Sigmoid colon (tissue), 6 donors: ENCODE measurements at regions not wholly inside any gene's neighbourhood (a gene's known extent, or its start where the extent isn't known, plus 50 kb on each side); places are given as distances from the start of the nearest gene placed in this dataset.

Source experiments
- DNase-seq: peaks from one replicate; pipeline ENCODE4 v3.0.0-alpha.2; 2019
- H3K27ac ChIP-seq, 4 donors: fragments of 200-600 bp; sonication (generic); one replicate each; pipeline ENCODE4 v1.5.1; 2016 to 2019; ENCODE audit warnings: mild to moderate bottlenecking in 1 of 4
- H3K27me3 ChIP-seq, 3 donors: fragments of 200-600 bp; sonication (generic); one replicate each; pipeline ENCODE4 v1.5.1; 2019; ENCODE audit warnings: mild to moderate bottlenecking in 1 of 3
- H3K36me3 ChIP-seq, 4 donors: fragments of 200-600 bp; sonication (generic); one replicate each; pipeline ENCODE4 v1.5.1; 2016 to 2019
- H3K4me1 ChIP-seq, 4 donors: fragments of 200-600 bp; sonication (generic); one replicate each; pipeline ENCODE4 v1.5.1; 2017 to 2019
- H3K4me3 ChIP-seq, 4 donors: fragments of 200-600 bp; sonication (generic); one replicate each; pipeline ENCODE4 v1.5.1; 2017 to 2019; ENCODE audit warnings: mild to moderate bottlenecking in 2 of 4, moderate library complexity in 1 of 4
- H3K9me3 ChIP-seq, 4 donors: fragments of 200-600 bp in 3 of 4; sonication (generic) in 3 of 4; one replicate each; pipeline versions ENCODE4 v1.5.1 to v1.6.1; 2013 to 2019
- CTCF ChIP-seq, 4 experiments: fragments of 450-650 bp in 3 of 4; fragments of 200-600 bp in 1 of 4; IDR thresholded peaks; one replicate each; pipeline ENCODE4 v1.5.1; 2016 to 2019; ENCODE audit warnings: antibody characterized with exemption in 4 of 4, mild to moderate bottlenecking in 3 of 4, moderate library complexity in 2 of 4
- EP300 ChIP-seq, 4 donors: sonication (generic); formaldehyde crosslinking; IDR thresholded peaks; one replicate each; pipeline ENCODE4 v1.6.1; 2017; ENCODE audit warnings: antibody characterized with exemption in 4 of 4
- POLR2A ChIP-seq, 2 donors: fragments of 450-650 bp; IDR thresholded peaks; one replicate each; pipeline ENCODE4 v1.6.1; 2016; ENCODE audit warnings: antibody characterized with exemption in 2 of 2, mild to moderate bottlenecking in 2 of 2, moderate library complexity in 2 of 2
- POLR2AphosphoS5 ChIP-seq, 4 donors: sonication (generic); formaldehyde crosslinking; IDR thresholded peaks; one replicate each; pipeline ENCODE4 v1.6.1; 2017; ENCODE audit warnings: antibody characterized with exemption in 4 of 4
- WGBS, 2 donors: extraction: QIAGEN DNeasy Blood & Tissue Kit; methylation state at CpG; one replicate each; pipeline ENCODE4 v1.1.7; 2013; 5-methylcytosine and 5-hydroxymethylcytosine counted together
- intact Hi-C: fragments of 100-400 bp; cut with DNase I; formaldehyde crosslinking; loops from one replicate; pipeline ENCODE4 v1.15.1; 2023
- donor health status: healthy with polysubstance abuse.
- donor health status: healthy.

- H3K36me3 ChIP-seq = no peaks in the 10 kb centered on the region
- H3K27me3 ChIP-seq = no peaks in the 10 kb centered on the region
- no peak overlapping the region for H3K4me3 ChIP-seq
- DNase-seq = peak; percentile 39
- H3K27ac ChIP-seq = no peak overlapping the region
- TF ChIP-seq POLR2A (IDR thresholded peaks at IDR 0.05) = no peak
- TF ChIP-seq EP300 (IDR thresholded peaks at IDR 0.05) = no peak
- no peak for TF ChIP-seq CTCF (IDR thresholded peaks at IDR 0.05)
- no peak for TF ChIP-seq POLR2AphosphoS5 (IDR thresholded peaks at IDR 0.05)
- intact Hi-C loops = no loop called here
- peaks cover 0 to 7% (median 0%) of the 10 kb centered on the region in 4 donors for H3K4me1 ChIP-seq
- WGBS, 2 donors = 70 to 89% methylated on average over 13 of the region's 13 CpGs
- H3K9me3 ChIP-seq = no peaks in the 10 kb centered on the region
These were observed 67.1 kb upstream of the DUSP5 start for GRCh38 chr10:110430340-110431273.

GRCh38 chr10:110431659-110432058, 66.0 kb upstream of the DUSP5 start:
- Histone ChIP-seq H3K4me3 (no peak overlapping the region), H3K27me3 (no peaks in the 10 kb centered on the region), H3K4me1 (peaks cover 0 to under 1% (median 0%) of the 10 kb centered on the region in 4 donors), H3K36me3 (no peaks in the 10 kb centered on the region), H3K9me3 (no peaks in the 10 kb centered on the region), H3K27ac (no peak overlapping the region)
- no peak for TF ChIP-seq POLR2A (IDR thresholded peaks at IDR 0.05)
- no peak for TF ChIP-seq EP300 (IDR thresholded peaks at IDR 0.05)
- TF ChIP-seq POLR2AphosphoS5 (IDR thresholded peaks at IDR 0.05) = no peak
- no peak for TF ChIP-seq CTCF (IDR thresholded peaks at IDR 0.05)
- intact Hi-C loops = no loop called here
- peak; percentile 43 for DNase-seq
- WGBS, 2 donors = 86% methylated on average over 7 of the region's 7 CpGs

- Histone ChIP-seq H3K27me3 (no peaks in the 10 kb centered on the region), H3K4me3 (no peak overlapping the region), H3K36me3 (no peaks in the 10 kb centered on the region), H3K9me3 (no peaks in the 10 kb centered on the region), H3K27ac (no peak overlapping the region), H3K4me1 (no peaks in the 10 kb centered on the region)
- TF ChIP-seq EP300 (IDR thresholded peaks at IDR 0.05) (no peak), POLR2AphosphoS5 (IDR thresholded peaks at IDR 0.05) (no peak), POLR2A (IDR thresholded peaks at IDR 0.05) (no peak), CTCF (IDR thresholded peaks at IDR 0.05) (no peak)
- DNase-seq = peak; percentile 7
- intact Hi-C loops = no loop called here
- WGBS, 2 donors = 75 to 82% methylated on average over 4 of the region's 4 CpGs
These were observed 65.6 kb upstream of the DUSP5 start for GRCh38 chr10:110432084-110432483.

- no peaks in the 10 kb centered on the region for H3K4me1 ChIP-seq
- H3K36me3 ChIP-seq = no peaks in the 10 kb centered on the region
- no peaks in the 10 kb centered on the region for H3K27me3 ChIP-seq
- no peaks in the 10 kb centered on the region for H3K9me3 ChIP-seq
- H3K4me3 ChIP-seq = no peak overlapping the region
- H3K27ac ChIP-seq = no peak overlapping the region
- WGBS, 2 donors = 97 to 98% methylated on average over 4 of the region's 4 CpGs
- TF ChIP-seq POLR2AphosphoS5 (IDR thresholded peaks at IDR 0.05) = no peak
- peak; percentile 26 for DNase-seq
- intact Hi-C loops = no loop called here
These were observed 64.7 kb upstream of the DUSP5 start for GRCh38 chr10:110432814-110433565.

GRCh38 chr10:110433740-110434139, 64.0 kb upstream of the DUSP5 start:
- TF ChIP-seq POLR2AphosphoS5 (IDR thresholded peaks at IDR 0.05) = no peak
- TF ChIP-seq EP300 (IDR thresholded peaks at IDR 0.05) = no peak
- TF ChIP-seq POLR2A (IDR thresholded peaks at IDR 0.05) = no peak
- TF ChIP-seq CTCF (IDR thresholded peaks at IDR 0.05) = no peak
- DNase-seq = peak; percentile 44
- intact Hi-C loops = no loop called here
- 81 to 82% methylated on average over 9 of the region's 9 CpGs for WGBS, 2 donors
- Histone ChIP-seq H3K9me3 (no peaks in the 10 kb centered on the region), H3K4me3 (no peak overlapping the region), H3K27me3 (no peaks in the 10 kb centered on the region), H3K4me1 (no peaks in the 10 kb centered on the region), H3K27ac (no peak overlapping the region), H3K36me3 (no peaks in the 10 kb centered on the region)
